NCI-H1105 treated with DMSO at 0.1 percent for 48 hours (cell line): ENCODE measurements at regions not wholly inside any gene's neighbourhood (a gene's known extent, or its start where the extent isn't known, plus 50 kb on each side); places are given as distances from the start of the nearest gene placed in this dataset.
"Not testable (repeated sequence)": the region's sequence is repeated elsewhere in the genome, so short reads cannot be mapped to it uniquely, and the experiment has no call there.

Experiments
- DNase-seq: peaks from one replicate; lab custom pipeline; 2025; lab: John Stamatoyannopoulos, UW

- DNase-seq: no peak
These were observed 54.9 kb upstream of the NBPF3 start for GRCh38 chr1:21385022-21385421.

- peak; percentile 66 for DNase-seq
These were observed 55.3 kb upstream of the NBPF3 start for GRCh38 chr1:21384620-21385019.

- no peak for DNase-seq
These were observed 56.0 kb upstream of the NBPF3 start for GRCh38 chr1:21383785-21384401.

GRCh38 chr1:21381354-21381753 lies 58.6 kb upstream of the NBPF3 start:
- no peak for DNase-seq

- not testable (repeated sequence) for DNase-seq
These were observed 59.8 kb upstream of the NBPF3 start for GRCh38 chr1:21380147-21380546.

- no peak for DNase-seq
These were observed 60.4 kb upstream of the NBPF3 start for GRCh38 chr1:21379571-21379970.

- DNase-seq: no peak
These were observed 61.0 kb upstream of the NBPF3 start for GRCh38 chr1:21378705-21379494.

GRCh38 chr1:21372383-21372782 lies 67.6 kb upstream of the NBPF3 start:
- DNase-seq: no peak

GRCh38 chr1:21369905-21370304 lies 70.0 kb upstream of the NBPF3 start:
- DNase-seq: no peak

- DNase-seq: peak; percentile 63
These were observed 71.2 kb upstream of the NBPF3 start for GRCh38 chr1:21368515-21369289.

- DNase-seq: not testable (repeated sequence)
These were observed 71.9 kb upstream of the NBPF3 start for GRCh38 chr1:21367973-21368514.

GRCh38 chr1:21366288-21366687 lies 73.6 kb upstream of the NBPF3 start:
- DNase-seq: no peak

- DNase-seq: no peak
These were observed 74.8 kb upstream of the ECE1 start for GRCh38 chr1:21365036-21365435.

GRCh38 chr1:21362096-21362495 lies 71.8 kb upstream of the ECE1 start:
- DNase-seq: no peak

GRCh38 chr1:21361506-21361905 lies 71.2 kb upstream of the ECE1 start:
- DNase-seq: no peak

- DNase-seq: no peak
These were observed 66.9 kb upstream of the ECE1 start for GRCh38 chr1:21357161-21357560.

- DNase-seq: no peak
These were observed 65.7 kb upstream of the ECE1 start for GRCh38 chr1:21355956-21356355.

- DNase-seq: no peak
These were observed 62.3 kb upstream of the ECE1 start for GRCh38 chr1:21352586-21352985.

- no peak for DNase-seq
These were observed 61.6 kb upstream of the ECE1 start for GRCh38 chr1:21351901-21352300.

- DNase-seq: no peak
These were observed 60.1 kb upstream of the ECE1 start for GRCh38 chr1:21350202-21350885.

- no peak for DNase-seq
These were observed 59.4 kb upstream of the ECE1 start for GRCh38 chr1:21349693-21350092.

- no peak for DNase-seq
These were observed 56.9 kb upstream of the ECE1 start for GRCh38 chr1:21347072-21347581.
